ENCODE measurements at regions not wholly inside any gene's neighbourhood (a gene's known extent, or its start where the extent isn't known, plus 50 kb on each side); places are given as distances from the start of the nearest gene placed in this dataset.

- TF ChIP-seq EZH2phosphoT487 (IDR thresholded peaks at IDR 0.05; ENCODE audit: insufficient read depth, low read depth) (no peak), EZH2 (IDR thresholded peaks at IDR 0.05; ENCODE audit: insufficient read depth, poor library complexity, severe bottlenecking) (no peak)
Observed at GRCh38 chr20:43323592-43323991, 133.9 kb upstream of the PTPRT start.

All from GM23248 (cell line).